H9 (cell line): ENCODE measurements at regions not wholly inside any gene's neighbourhood (a gene's known extent, or its start where the extent isn't known, plus 50 kb on each side); places are given as distances from the start of the nearest gene placed in this dataset.

Experiments used
- DNase-seq: peaks from one replicate; pipeline ENCODE4 v3.0.0-alpha.2; 2017
- H2AFZ ChIP-seq: one replicate; pipeline ENCODE4 v1.6.1; 2013; ENCODE audit warnings: mild to moderate bottlenecking, low read length, control low read depth, moderate library complexity
- H2AK5ac ChIP-seq: 2 replicates; pipeline ENCODE4 v1.6.1; 2013; ENCODE audit warnings: low read length, control low read depth, mixed read lengths; ENCODE audit not compliant: insufficient read length
- H2BK120ac ChIP-seq: one replicate; pipeline ENCODE4 v1.6.1; 2013; ENCODE audit warnings: low read depth, mild to moderate bottlenecking, low read length, control low read depth, inconsistent platforms; ENCODE audit not compliant: poor library complexity, severe bottlenecking
- H2BK12ac ChIP-seq: 2 replicates; pipeline ENCODE4 v1.6.1; 2013; ENCODE audit warnings: low read length, control low read depth, mixed read lengths, low read depth; ENCODE audit not compliant: insufficient read length
- H2BK15ac ChIP-seq: 2 replicates; pipeline ENCODE4 v1.6.1; 2013; ENCODE audit warnings: low read depth, low read length, control low read depth
- H2BK20ac ChIP-seq: one replicate; pipeline ENCODE4 v1.6.1; 2013; ENCODE audit warnings: low read depth, mild to moderate bottlenecking, low read length, control low read depth, inconsistent platforms; ENCODE audit not compliant: poor library complexity, severe bottlenecking
- H2BK5ac ChIP-seq: 2 replicates; pipeline ENCODE4 v1.6.1; 2013; ENCODE audit warnings: low read length, control low read depth, mixed read lengths; ENCODE audit not compliant: insufficient read length
- H3K14ac ChIP-seq: 2 replicates; pipeline ENCODE4 v1.6.1; 2013; ENCODE audit warnings: low read length, control low read depth; ENCODE audit not compliant: insufficient read depth
- H3K18ac ChIP-seq: 2 replicates; pipeline ENCODE4 v1.6.1; 2013; ENCODE audit warnings: low read depth, mild to moderate bottlenecking, mixed read lengths, low read length, control low read depth; ENCODE audit not compliant: insufficient read length
- H3K23ac ChIP-seq: 2 replicates; pipeline ENCODE4 v1.6.1; 2013; ENCODE audit warnings: low read length, control low read depth, mixed read lengths, low read depth; ENCODE audit not compliant: insufficient read length
- H3K23me2 ChIP-seq: 2 replicates; pipeline ENCODE4 v1.6.1; 2013; ENCODE audit warnings: low read depth, mild to moderate bottlenecking, mixed read lengths, low read length, control low read depth; ENCODE audit not compliant: insufficient read length, poor library complexity, severe bottlenecking
- H3K27ac ChIP-seq: 2 replicates; pipeline ENCODE4 v1.5.1; 2013; ENCODE audit warnings: low read length, control low read depth, mixed read lengths, low read depth; ENCODE audit not compliant: insufficient read length
- H3K27me3 ChIP-seq: 2 replicates; pipeline ENCODE4 v1.6.1; 2013; ENCODE audit warnings: low read length, control low read depth, inconsistent platforms; ENCODE audit not compliant: insufficient read depth
- H3K4ac ChIP-seq: 2 replicates; pipeline ENCODE4 v1.6.1; 2013; ENCODE audit warnings: low read depth, mild to moderate bottlenecking, control low read depth, inconsistent platforms, low read length, moderate library complexity
- H3K4me1 ChIP-seq: 2 replicates; pipeline ENCODE4 v1.6.1; 2013; ENCODE audit warnings: low read length, control low read depth, inconsistent platforms; ENCODE audit not compliant: insufficient read depth
- H3K4me2 ChIP-seq: 2 replicates; pipeline ENCODE4 v1.6.1; 2013; ENCODE audit warnings: low read length, control low read depth, mixed read lengths; ENCODE audit not compliant: insufficient read length, insufficient read depth
- H3K56ac ChIP-seq: 2 replicates; pipeline ENCODE4 v1.6.1; 2013; ENCODE audit warnings: low read depth, mild to moderate bottlenecking, mixed read lengths, low read length, control low read depth; ENCODE audit not compliant: insufficient read length
- H3K79me1 ChIP-seq: 2 replicates; pipeline ENCODE4 v1.6.1; 2013; ENCODE audit warnings: low read depth, mild to moderate bottlenecking, moderate library complexity, low read length, control low read depth, inconsistent platforms; ENCODE audit not compliant: insufficient read depth, poor library complexity, severe bottlenecking
- H3K79me2 ChIP-seq: 2 replicates; pipeline ENCODE4 v1.6.1; 2013; ENCODE audit warnings: low read length, control low read depth, inconsistent platforms; ENCODE audit not compliant: insufficient read depth
- H3K9ac ChIP-seq: 2 replicates; pipeline ENCODE4 v1.6.1; 2013; ENCODE audit warnings: low read length, control low read depth, mixed read lengths; ENCODE audit not compliant: insufficient read length; ENCODE audit errors: extremely low read depth
- H3K9me3 ChIP-seq: one replicate; pipeline ENCODE4 v1.6.1; 2013; ENCODE audit warnings: low read depth, low read length, inconsistent platforms; ENCODE audit not compliant: control insufficient read depth
- H3T11ph ChIP-seq: one replicate; pipeline ENCODE4 v1.6.1; 2013; ENCODE audit warnings: mild to moderate bottlenecking, low read length, control low read depth, inconsistent platforms
- H4K20me1 ChIP-seq: one replicate; pipeline ENCODE4 v1.6.1; 2013; ENCODE audit not compliant: control insufficient read depth, insufficient read length, insufficient read depth
- H4K5ac ChIP-seq: 2 replicates; pipeline ENCODE4 v1.6.1; 2013; ENCODE audit warnings: low read depth, mild to moderate bottlenecking, mixed read lengths, low read length, control low read depth; ENCODE audit not compliant: insufficient read length
- H4K8ac ChIP-seq: replicated peaks from 2 replicates; pipeline ENCODE4 v1.6.1; 2013; ENCODE audit warnings: low read length, control low read depth, mixed read lengths, low read depth; ENCODE audit not compliant: insufficient read length
- H4K91ac ChIP-seq: 2 replicates; pipeline ENCODE4 v1.6.1; 2013; ENCODE audit warnings: low read depth, mild to moderate bottlenecking, moderate library complexity, mixed read lengths, low read length, control low read depth; ENCODE audit not compliant: insufficient read length
- H3K27ac Mint-ChIP-seq, 3 experiments: 2 replicates in 2 of 3; 3 replicates in 1 of 3; pipeline ENCODE4 v1.8.0; 2020 to 2021; ENCODE audit warnings: mixed read lengths in 3 of 3, mild to moderate bottlenecking in 1 of 3, moderate library complexity in 1 of 3
- H3K27me3 Mint-ChIP-seq: 2 replicates; pipeline ENCODE4 v1.8.0; 2021; ENCODE audit warnings: low read depth, mild to moderate bottlenecking, moderate library complexity, mixed read lengths
- H3K36me3 Mint-ChIP-seq, 3 experiments: 2 replicates in 2 of 3; 3 replicates in 1 of 3; pipeline ENCODE4 v1.8.0; 2020 to 2021; ENCODE audit warnings: low read depth in 3 of 3, mixed read lengths in 3 of 3; ENCODE audit not compliant: insufficient read depth in 1 of 3
- H3K4me1 Mint-ChIP-seq, 2 experiments: 2 replicates each; pipeline ENCODE4 v1.8.0; 2020; ENCODE audit warnings: mixed read lengths in 2 of 2
- H3K4me3 Mint-ChIP-seq, 2 experiments: 2 replicates in 1 of 2; 3 replicates in 1 of 2; pipeline ENCODE4 v1.8.0; 2020 to 2021; ENCODE audit warnings: mild to moderate bottlenecking in 2 of 2, mixed read lengths in 2 of 2, moderate library complexity in 1 of 2
- H3K9me3 Mint-ChIP-seq, 2 experiments: 2 replicates in 1 of 2; 3 replicates in 1 of 2; pipeline ENCODE4 v1.8.0; 2020; ENCODE audit warnings: mild to moderate bottlenecking in 2 of 2, mixed read lengths in 2 of 2, moderate library complexity in 1 of 2
- CTCF ChIP-seq: fragments of 200-600 bp; sonication (generic); conservative IDR thresholded peaks from 3 replicates; pipeline ENCODE4 v1.8.0; 2021; ENCODE audit warnings: antibody characterized with exemption, mild to moderate bottlenecking
- WGBS: extraction: QIAGEN DNeasy Blood & Tissue Kit; methylation state at CpG from one replicate; pipeline ENCODE4 v1.1.7; 2013; ENCODE audit warnings: missing lambda C conversion rate, low lambda C conversion rate, mixed read lengths; ENCODE audit not compliant: insufficient read length; ENCODE audit errors: extremely low coverage; 5-methylcytosine and 5-hydroxymethylcytosine counted together

GRCh38 chr2:122329278-122329677, 573.8 kb downstream of the TSN start:
- H3K27ac Mint-ChIP-seq = no peak overlapping the region
- Histone ChIP-seq H3K56ac (no peak overlapping the region), H4K20me1 (no peaks in the 10 kb centered on the region), H3K79me2 (no peaks in the 10 kb centered on the region), H3K4ac (no peak overlapping the region), H3K9me3 (no peaks in the 10 kb centered on the region), H3K18ac (no peak overlapping the region), H2AK5ac (no peak overlapping the region), H3K23me2 (no peaks in the 10 kb centered on the region), H3K23ac (no peak overlapping the region), H2AFZ (no peak overlapping the region), H3K9ac (no peak overlapping the region), H4K91ac (no peak overlapping the region), H2BK120ac (no peak overlapping the region), H3K27me3 (no peaks in the 10 kb centered on the region), H4K5ac (no peak overlapping the region), H4K8ac (no peak overlapping the region), H3K27ac (no peak overlapping the region), H3K79me1 (no peaks in the 10 kb centered on the region), H2BK20ac (no peak overlapping the region), H2BK5ac (no peak overlapping the region), H3K14ac (no peak overlapping the region), H2BK15ac (no peak overlapping the region), H3K4me1 (no peaks in the 10 kb centered on the region; the same call in 1 of the 2 replicates), H3K4me2 (no peak overlapping the region), H2BK12ac (no peak overlapping the region), H3T11ph (no peak overlapping the region)
- no peak for DNase-seq
- no CpG with 5 or more reads among the region's 2 CpGs for WGBS
- no peak overlapping the region for H3K4me3 Mint-ChIP-seq
- H3K4me1 Mint-ChIP-seq = peaks cover 8% of the 10 kb centered on the region in 2 experiments
- peaks cover 1% of the 10 kb centered on the region; the same call in 1 of the 2 replicates for H3K27me3 Mint-ChIP-seq
- H3K36me3 Mint-ChIP-seq = no peaks in the 10 kb centered on the region
- TF ChIP-seq CTCF = no peak
- H3K9me3 Mint-ChIP-seq = peaks cover 0 to 2% of the 10 kb centered on the region in 2 experiments; a peak in 1 of 5 replicates
